Naive thymus-derived CD8-positive, alpha-beta T cell (primary cell): ENCODE measurements at regions not wholly inside any gene's neighbourhood (a gene's known extent, or its start where the extent isn't known, plus 50 kb on each side); places are given as distances from the start of the nearest gene placed in this dataset.

ENCODE experiments used
- ATAC-seq, 2 donors: fragments of 150-1000 bp; cut with Tn5 transposase in 1 of 2; sonication (Bioruptor Pico), chemical (Tn5 transposase) in 1 of 2; 1 replicate in 1 of 2; 2 replicates in 1 of 2; pipeline ENCODE4 v1.10.0; 2021; ENCODE audit warnings: mild to moderate bottlenecking in 2 of 2, moderate library complexity in 2 of 2
- POLR2A ChIA-PET: fragments of 350-600 bp; sonication (Branson Sonifier 250); formaldehyde crosslinking; loops from one replicate; lab custom pipeline; 2021; ENCODE audit warnings: antibody characterized with exemption; lab: Charles Lee
- DNase-seq, 10 donors: peaks; one replicate each; pipeline versions ENCODE4 v3.0.0 to v3.0.0-alpha.2; 2020 to 2022
- H3K27ac Mint-ChIP-seq, 10 donors: one replicate each; pipeline ENCODE4 v1.8.0; 2020 to 2022; ENCODE audit warnings: mild to moderate bottlenecking in 10 of 10, mixed read lengths in 10 of 10, moderate library complexity in 4 of 10, inconsistent platforms in 1 of 10
- H3K27me3 Mint-ChIP-seq, 5 donors: one replicate each; pipeline ENCODE4 v1.8.0; 2021 to 2022; ENCODE audit warnings: mixed read lengths in 5 of 5
- H3K36me3 Mint-ChIP-seq, 3 donors: one replicate each; pipeline ENCODE4 v1.8.0; 2020 to 2022; ENCODE audit warnings: mixed read lengths in 3 of 3, mild to moderate bottlenecking in 2 of 3, inconsistent platforms in 1 of 3
- H3K4me1 Mint-ChIP-seq, 4 donors: one replicate each; pipeline ENCODE4 v1.8.0; 2021 to 2022; ENCODE audit warnings: mixed read lengths in 4 of 4
- H3K4me3 Mint-ChIP-seq, 10 donors: one replicate each; pipeline ENCODE4 v1.8.0; 2020 to 2022; ENCODE audit warnings: mild to moderate bottlenecking in 10 of 10, mixed read lengths in 10 of 10, moderate library complexity in 6 of 10, inconsistent platforms in 1 of 10
- H3K9me3 Mint-ChIP-seq, 9 donors: one replicate each; pipeline ENCODE4 v1.8.0; 2020 to 2022; ENCODE audit warnings: mixed read lengths in 9 of 9, mild to moderate bottlenecking in 3 of 9, inconsistent platforms in 1 of 9, moderate library complexity in 1 of 9

- Mint-ChIP-seq H3K4me1 (no peaks in the 10 kb centered on the region), H3K4me3 (no peak overlapping the region), H3K27me3 (peaks cover 0 to 3% (median 0%) of the 10 kb centered on the region in 5 donors), H3K36me3 (peaks cover 0 to 8% (median 0%) of the 10 kb centered on the region in 3 donors), H3K27ac (no peak overlapping the region), H3K9me3 (peaks cover 4 to 18% (median 8%) of the 10 kb centered on the region in 9 donors)
- POLR2A ChIA-PET, result no interaction called here
- DNase-seq (no peak), ATAC-seq (no peak)
These were observed 62.3 kb upstream of the TMEM132C start for GRCh38 chr12:128204711-128205110.

GRCh38 chr12:128205145-128205544 lies 61.8 kb upstream of the TMEM132C start:
- Mint-ChIP-seq H3K27me3 (peaks cover 0 to 1% (median 0%) of the 10 kb centered on the region in 5 donors), H3K9me3 (peaks cover 3 to 14% (median 6%) of the 10 kb centered on the region in 9 donors), H3K27ac (no peak overlapping the region), H3K4me3 (no peak overlapping the region), H3K36me3 (peaks cover 0 to 4% (median 0%) of the 10 kb centered on the region in 3 donors), H3K4me1 (no peaks in the 10 kb centered on the region)
- ATAC-seq (no peak), DNase-seq (no peak)
- POLR2A ChIA-PET, result no interaction called here

GRCh38 chr12:128205758-128206157 lies 61.2 kb upstream of the TMEM132C start:
- Mint-ChIP-seq H3K27ac (no peak overlapping the region), H3K36me3 (peaks cover 0 to 6% (median 0%) of the 10 kb centered on the region in 3 donors), H3K4me1 (no peaks in the 10 kb centered on the region), H3K27me3 (peaks cover 0 to 1% (median 0%) of the 10 kb centered on the region in 5 donors), H3K4me3 (no peak overlapping the region), H3K9me3 (peaks cover 1 to 11% (median 6%) of the 10 kb centered on the region in 9 donors)
- ATAC-seq (no peak), DNase-seq (no peak)
- POLR2A ChIA-PET, result no interaction called here
